SK-N-SH treated with all-trans-retinoic acid at 6 μM for 48 hours (cell line): ENCODE measurements at regions not wholly inside any gene's neighbourhood (a gene's known extent, or its start where the extent isn't known, plus 50 kb on each side); places are given as distances from the start of the nearest gene placed in this dataset.

Experiments
- ATAC-seq: fragments of 200-7000 bp; cut with Tn5 transposase; 3 replicates; pipeline ENCODE4 v1.9.1; 2020; ENCODE audit warnings: mild to moderate bottlenecking, moderate library complexity
- ARNTL ChIP-seq: fragments of 450-650 bp; formaldehyde crosslinking; IDR thresholded peaks from 2 replicates; pipeline ENCODE4 v1.5.0; 2020; ENCODE audit warnings: low read depth, mild to moderate bottlenecking, moderate library complexity, borderline replicate concordance
- BACH2 ChIP-seq: fragments of 250-450 bp; sonication (Bioruptor Pico); IDR thresholded peaks from 2 replicates; pipeline ENCODE4 v1.9.0; 2021; ENCODE audit warnings: mild to moderate bottlenecking, borderline replicate concordance
- CSDC2 ChIP-seq: fragments of 250-450 bp; sonication (Bioruptor Pico); IDR thresholded peaks from 2 replicates; pipeline ENCODE4 v1.5.0; 2020; ENCODE audit warnings: mild to moderate bottlenecking, moderate library complexity
- CSRNP3 ChIP-seq: fragments of 250-450 bp; sonication (Bioruptor Pico); IDR thresholded peaks from 2 replicates; pipeline ENCODE4 v1.5.1; 2021; ENCODE audit warnings: mild to moderate bottlenecking, moderate library complexity
- ISL1 ChIP-seq: fragments of 250-450 bp; sonication (Bioruptor Pico); IDR thresholded peaks from 2 replicates; pipeline ENCODE4 v2.1.2; 2022; ENCODE audit warnings: mild to moderate bottlenecking, moderate library complexity
- OSR1 ChIP-seq: fragments of 250-450 bp; sonication (Bioruptor Pico); IDR thresholded peaks from 2 replicates; pipeline ENCODE4 v1.8.0; 2022; ENCODE audit warnings: moderate library complexity, mild to moderate bottlenecking, inconsistent platforms
- POU6F1 ChIP-seq: fragments of 250-450 bp; sonication (Bioruptor Pico); IDR thresholded peaks from 2 replicates; pipeline ENCODE4 v1.8.0; 2021; ENCODE audit warnings: low read depth, mild to moderate bottlenecking, moderate library complexity, borderline replicate concordance
- PPARA ChIP-seq: fragments of 250-450 bp; sonication (Bioruptor Pico); IDR thresholded peaks from 2 replicates; pipeline ENCODE4 v1.5.0; 2020; ENCODE audit warnings: mild to moderate bottlenecking, borderline replicate concordance
- RARB ChIP-seq: fragments of 250-450 bp; sonication (Bioruptor Pico); IDR thresholded peaks from 2 replicates; pipeline ENCODE4 v1.8.0; 2021; ENCODE audit warnings: mild to moderate bottlenecking, moderate library complexity
- SNAI2 ChIP-seq: fragments of 250-450 bp; sonication (Bioruptor Pico); IDR thresholded peaks from 2 replicates; pipeline ENCODE4 v1.5.0; 2020; ENCODE audit warnings: mild to moderate bottlenecking, moderate library complexity
- TCF4 ChIP-seq: fragments of 250-450 bp; sonication (Bioruptor Pico); IDR thresholded peaks from 2 replicates; pipeline ENCODE4 v1.8.0; 2021; ENCODE audit warnings: mild to moderate bottlenecking, moderate library complexity, borderline replicate concordance
- TOX ChIP-seq: fragments of 250-450 bp; sonication (Bioruptor Pico); IDR thresholded peaks from 2 replicates; pipeline ENCODE4 v1.8.0; 2021; ENCODE audit warnings: mild to moderate bottlenecking, moderate library complexity, borderline replicate concordance
- TSHZ2 ChIP-seq: fragments of 250-450 bp; sonication (Bioruptor Pico); IDR thresholded peaks from 2 replicates; pipeline ENCODE4 v1.5.0; 2020; ENCODE audit warnings: mild to moderate bottlenecking, moderate library complexity
- ZC3H10 ChIP-seq: fragments of 250-450 bp; sonication (Bioruptor Pico); IDR thresholded peaks from 2 replicates; pipeline ENCODE4 v1.5.1; 2021; ENCODE audit warnings: mild to moderate bottlenecking, moderate library complexity
- ZFP3 ChIP-seq: fragments of 250-450 bp; sonication (Bioruptor Pico); IDR thresholded peaks from 2 replicates; pipeline ENCODE4 v1.5.0; 2020; ENCODE audit warnings: mild to moderate bottlenecking, moderate library complexity
- ZFP30 ChIP-seq: fragments of 450-650 bp; formaldehyde crosslinking; IDR thresholded peaks from 2 replicates; pipeline ENCODE4 v1.5.0; 2022; ENCODE audit warnings: mild to moderate bottlenecking, moderate library complexity
- ZNF565 ChIP-seq: fragments of 450-650 bp; formaldehyde crosslinking; conservative IDR thresholded peaks from 2 replicates; pipeline ENCODE4 v1.5.0; 2020; ENCODE audit warnings: low read depth, mild to moderate bottlenecking, moderate library complexity
- ZNF70 ChIP-seq: fragments of 450-650 bp; formaldehyde crosslinking; IDR thresholded peaks from 2 replicates; pipeline ENCODE4 v1.5.0; 2020; ENCODE audit warnings: mild to moderate bottlenecking, moderate library complexity
- ZNF8 ChIP-seq: fragments of 450-650 bp; formaldehyde crosslinking; IDR thresholded peaks from 2 replicates; pipeline ENCODE4 v1.5.0; 2020; ENCODE audit warnings: mild to moderate bottlenecking, moderate library complexity

- ATAC-seq: no peak
- TF ChIP-seq TSHZ2 (no peak), RARB (no peak), ZNF8 (CRISPR knock-in tag) (no peak), SNAI2 (CRISPR knock-in tag) (no peak), ARNTL (no peak), ZFP30 (CRISPR knock-in tag) (no peak), CSDC2 (CRISPR knock-in tag) (no peak)
- TF ChIP-seq, all 23 proteins: peak for 0
Observed at GRCh38 chr13:103983948-103984347, 917.7 kb upstream of the SLC10A2 start.

GRCh38 chr13:103976371-103976770 lies 910.2 kb upstream of the SLC10A2 start:
- TF ChIP-seq ZC3H10 (CRISPR knock-in tag) (no peak), ZFP3 (no peak), POU6F1 (no peak), CSDC2 (CRISPR knock-in tag) (no peak), TSHZ2 (no peak), CSRNP3 (CRISPR knock-in tag) (no peak), BACH2 (CRISPR knock-in tag) (no peak), TOX (CRISPR knock-in tag) (no peak), ISL1 (CRISPR knock-in tag) (no peak), ZNF565 (CRISPR knock-in tag) (no peak), PPARA (CRISPR knock-in tag) (no peak), SNAI2 (CRISPR knock-in tag) (no peak), ZNF8 (CRISPR knock-in tag) (no peak), ZNF70 (CRISPR knock-in tag) (no peak), OSR1 (no peak), ARNTL (no peak), TCF4 (no peak), RARB (no peak)
- TF ChIP-seq, all 23 proteins: peak for 0
- ATAC-seq: no peak

- no peak for ATAC-seq
- no peak for TF ChIP-seq ARNTL
- TF ChIP-seq, all 23 proteins: peak for 0
Observed at GRCh38 chr13:103973740-103974139, 907.5 kb upstream of the SLC10A2 start.

GRCh38 chr13:103969520-103970050 lies 903.4 kb upstream of the SLC10A2 start:
- no peak for ATAC-seq
- TF ChIP-seq PPARA (CRISPR knock-in tag) (no peak), TCF4 (no peak), POU6F1 (no peak), ARNTL (no peak), TOX (CRISPR knock-in tag) (no peak), TSHZ2 (no peak), CSRNP3 (CRISPR knock-in tag) (no peak), RARB (no peak), CSDC2 (CRISPR knock-in tag) (no peak), ZC3H10 (CRISPR knock-in tag) (no peak), BACH2 (CRISPR knock-in tag) (no peak), OSR1 (no peak), ZNF565 (CRISPR knock-in tag) (no peak), ZNF70 (CRISPR knock-in tag) (no peak)
